Testis (tissue), 2 donors: ENCODE measurements at regions not wholly inside any gene's neighbourhood (a gene's known extent, or its start where the extent isn't known, plus 50 kb on each side); places are given as distances from the start of the nearest gene placed in this dataset.

ENCODE experiments used
- DNase-seq: peaks from one replicate; pipeline ENCODE4 v3.0.0-alpha.2; 2019
- H3K27ac ChIP-seq, 2 donors: fragments of 200-600 bp; sonication (generic); one replicate each; pipeline ENCODE4 v1.5.1; 2019
- H3K27me3 ChIP-seq: fragments of 200-600 bp; sonication (generic); one replicate; pipeline ENCODE4 v1.5.1; 2019
- H3K36me3 ChIP-seq: fragments of 200-600 bp; sonication (generic); one replicate; pipeline ENCODE4 v1.5.1; 2017; ENCODE audit warnings: low read depth; ENCODE audit errors: missing control alignments
- H3K4me1 ChIP-seq: fragments of 200-600 bp; sonication (generic); one replicate; pipeline ENCODE4 v1.5.1; 2019
- H3K4me3 ChIP-seq, 2 donors: fragments of 200-600 bp; sonication (generic); one replicate each; pipeline ENCODE4 v1.5.1; 2017 to 2019
- H3K9me3 ChIP-seq: fragments of 200-600 bp; sonication (generic); one replicate; pipeline ENCODE4 v1.5.1; 2017
- POLR2A ChIP-seq: fragments of 450-650 bp; IDR thresholded peaks from one replicate; pipeline ENCODE4 v1.6.1; 2017; ENCODE audit warnings: antibody characterized with exemption, mild to moderate bottlenecking, moderate library complexity
- WGBS, 2 donors: methylation state at CpG; one replicate each; pipeline ENCODE4 v1.1.5; 2018; 5-methylcytosine and 5-hydroxymethylcytosine counted together
- intact Hi-C: fragments of 100-400 bp; cut with DNase I; formaldehyde crosslinking; loops from one replicate; pipeline ENCODE4 v1.15.1; 2023; ENCODE audit warnings: low total_unique reads
- TF ChIP-seq, protein P1 (sequence below), 3 experiments: fragments of 450-650 bp in 2 of 3; fragments of 200-600 bp in 1 of 3; sonication (generic) in 1 of 3; IDR thresholded peaks; one replicate each; pipeline ENCODE4 v1.5.1; 2016 to 2019; ENCODE audit warnings: antibody characterized with exemption in 3 of 3, mild to moderate bottlenecking in 2 of 3, moderate library complexity in 1 of 3

GRCh38 chr4:30181512-30181911 is 538.7 kb upstream of the PCDH7 start:
- no peaks in the 10 kb centered on the region for H3K27me3 ChIP-seq
- TF ChIP-seq, protein P1, sequence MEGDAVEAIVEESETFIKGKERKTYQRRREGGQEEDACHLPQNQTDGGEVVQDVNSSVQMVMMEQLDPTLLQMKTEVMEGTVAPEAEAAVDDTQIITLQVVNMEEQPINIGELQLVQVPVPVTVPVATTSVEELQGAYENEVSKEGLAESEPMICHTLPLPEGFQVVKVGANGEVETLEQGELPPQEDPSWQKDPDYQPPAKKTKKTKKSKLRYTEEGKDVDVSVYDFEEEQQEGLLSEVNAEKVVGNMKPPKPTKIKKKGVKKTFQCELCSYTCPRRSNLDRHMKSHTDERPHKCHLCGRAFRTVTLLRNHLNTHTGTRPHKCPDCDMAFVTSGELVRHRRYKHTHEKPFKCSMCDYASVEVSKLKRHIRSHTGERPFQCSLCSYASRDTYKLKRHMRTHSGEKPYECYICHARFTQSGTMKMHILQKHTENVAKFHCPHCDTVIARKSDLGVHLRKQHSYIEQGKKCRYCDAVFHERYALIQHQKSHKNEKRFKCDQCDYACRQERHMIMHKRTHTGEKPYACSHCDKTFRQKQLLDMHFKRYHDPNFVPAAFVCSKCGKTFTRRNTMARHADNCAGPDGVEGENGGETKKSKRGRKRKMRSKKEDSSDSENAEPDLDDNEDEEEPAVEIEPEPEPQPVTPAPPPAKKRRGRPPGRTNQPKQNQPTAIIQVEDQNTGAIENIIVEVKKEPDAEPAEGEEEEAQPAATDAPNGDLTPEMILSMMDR (IDR thresholded peaks at IDR 0.05): no peak
- no peak for TF ChIP-seq POLR2A
- WGBS, 2 donors: 93 to 94% methylated on average over 4 of the region's 4 CpGs
- no peaks in the 10 kb centered on the region for H3K9me3 ChIP-seq
- H3K36me3 ChIP-seq: no peaks in the 10 kb centered on the region
- no peak overlapping the region for H3K27ac ChIP-seq
- no peaks in the 10 kb centered on the region for H3K4me1 ChIP-seq
- no peak for DNase-seq
- intact Hi-C loops: no loop called here
- H3K4me3 ChIP-seq: no peak overlapping the region

GRCh38 chr4:30181918-30182317 is 538.3 kb upstream of the PCDH7 start:
- Histone ChIP-seq H3K27me3 (no peaks in the 10 kb centered on the region), H3K4me1 (no peaks in the 10 kb centered on the region), H3K36me3 (no peaks in the 10 kb centered on the region), H3K27ac (no peak overlapping the region), H3K9me3 (no peaks in the 10 kb centered on the region), H3K4me3 (no peak overlapping the region)
- WGBS, 2 donors: 75 to 91% methylated on average over 2 of the region's 2 CpGs
- TF ChIP-seq, protein P1 (IDR thresholded peaks at IDR 0.05): no peak
- no peak for TF ChIP-seq POLR2A
- intact Hi-C loops: no loop called here
- no peak for DNase-seq

GRCh38 chr4:30182786-30183185 is 537.4 kb upstream of the PCDH7 start:
- H3K9me3 ChIP-seq: no peaks in the 10 kb centered on the region
- H3K27me3 ChIP-seq: no peaks in the 10 kb centered on the region
- no peak for DNase-seq
- no peak overlapping the region for H3K4me3 ChIP-seq
- no peaks in the 10 kb centered on the region for H3K36me3 ChIP-seq
- no peak overlapping the region for H3K27ac ChIP-seq
- intact Hi-C loops: no loop called here
- 95 to 100% methylated on average over 2 of the region's 2 CpGs for WGBS, 2 donors
- TF ChIP-seq, protein P1 (IDR thresholded peaks at IDR 0.05): no peak
- no peak for TF ChIP-seq POLR2A
- H3K4me1 ChIP-seq: no peaks in the 10 kb centered on the region

- Histone ChIP-seq H3K36me3 (no peaks in the 10 kb centered on the region), H3K4me1 (no peaks in the 10 kb centered on the region), H3K9me3 (no peaks in the 10 kb centered on the region), H3K27me3 (no peaks in the 10 kb centered on the region), H3K27ac (no peak overlapping the region), H3K4me3 (no peak overlapping the region)
- intact Hi-C loops: no loop called here
- TF ChIP-seq POLR2A: no peak
- TF ChIP-seq, protein P1 (IDR thresholded peaks at IDR 0.05): no peak
- DNase-seq: no peak
Observed at GRCh38 chr4:30191902-30192301, 528.3 kb upstream of the PCDH7 start.

DNA sequence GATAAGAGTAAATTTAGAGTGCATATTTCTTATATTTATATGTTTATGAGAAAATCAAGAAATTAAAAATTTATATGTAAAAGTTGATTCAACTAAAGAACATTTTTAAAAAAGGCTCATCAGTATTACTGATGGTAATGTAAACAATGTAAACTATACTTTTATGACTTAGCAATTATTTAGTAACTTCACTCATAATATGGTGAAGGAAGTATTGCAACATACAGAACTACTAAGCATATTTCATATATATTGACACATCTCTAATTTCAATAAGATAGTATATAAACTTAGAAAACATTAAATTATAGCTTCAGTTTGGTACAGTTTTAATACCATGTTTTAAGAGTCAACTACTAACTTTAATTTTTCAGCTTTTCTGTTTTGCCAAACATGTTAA is 512.8 kb upstream of the PCDH7 start:
- Histone ChIP-seq H3K9me3 (no peaks in the 10 kb centered on the region), H3K36me3 (no peaks in the 10 kb centered on the region), H3K27ac (no peak overlapping the region), H3K4me1 (no peaks in the 10 kb centered on the region), H3K27me3 (no peaks in the 10 kb centered on the region), H3K4me3 (no peak overlapping the region)
- TF ChIP-seq, protein P1 (IDR thresholded peaks at IDR 0.05): no peak
- TF ChIP-seq POLR2A: no peak
- intact Hi-C loops: no loop called here
- DNase-seq: no peak
